Mesenchymal stem cell (in vitro differentiated cells and primary cell): ENCODE measurements at regions not wholly inside any gene's neighbourhood (a gene's known extent, or its start where the extent isn't known, plus 50 kb on each side); places are given as distances from the start of the nearest gene placed in this dataset.

ENCODE experiments used
- DNase-seq: peaks from one replicate; pipeline ENCODE4 v3.0.0-alpha.2; 2013
- H2AFZ ChIP-seq: one replicate; pipeline ENCODE4 v1.6.1; 2013; ENCODE audit warnings: low read depth, mild to moderate bottlenecking, control low read depth, inconsistent platforms, low read length, moderate library complexity
- H2AK5ac ChIP-seq: 2 replicates; pipeline ENCODE4 v1.6.1; 2013; ENCODE audit warnings: low read length, moderate library complexity, mild to moderate bottlenecking, inconsistent platforms; ENCODE audit not compliant: severe bottlenecking
- H2BK120ac ChIP-seq: one replicate; pipeline ENCODE4 v1.6.1; 2013; ENCODE audit warnings: low read depth, mild to moderate bottlenecking, inconsistent platforms, low read length, moderate library complexity
- H2BK12ac ChIP-seq, 2 experiments: one replicate each; pipeline ENCODE4 v1.6.1; 2013; ENCODE audit warnings: inconsistent platforms in 2 of 2, low read length in 2 of 2, mild to moderate bottlenecking in 2 of 2, moderate library complexity in 2 of 2, control low read depth in 1 of 2
- H2BK15ac ChIP-seq: one replicate; pipeline ENCODE4 v1.6.1; 2013; ENCODE audit warnings: mild to moderate bottlenecking, low read depth, inconsistent platforms; ENCODE audit not compliant: poor library complexity, severe bottlenecking
- H2BK5ac ChIP-seq: 2 replicates; pipeline ENCODE4 v1.6.1; 2013; ENCODE audit warnings: low read depth, mild to moderate bottlenecking, low read length, control low read depth, inconsistent platforms; ENCODE audit not compliant: poor library complexity, severe bottlenecking
- H3K14ac ChIP-seq, 2 experiments: one replicate each; pipeline ENCODE4 v1.6.1; 2013; ENCODE audit warnings: inconsistent platforms in 2 of 2, low read length in 2 of 2, control low read depth in 1 of 2, mild to moderate bottlenecking in 1 of 2, moderate library complexity in 1 of 2
- H3K18ac ChIP-seq, 2 experiments: one replicate each; pipeline ENCODE4 v1.6.1; 2013; ENCODE audit warnings: inconsistent platforms in 2 of 2, low read length in 2 of 2, control low read depth in 1 of 2, low read depth in 1 of 2, mild to moderate bottlenecking in 1 of 2
- H3K23ac ChIP-seq, 2 experiments: one replicate each; pipeline ENCODE4 v1.6.1; 2013; ENCODE audit warnings: inconsistent platforms in 2 of 2, low read length in 2 of 2, mild to moderate bottlenecking in 2 of 2, moderate library complexity in 2 of 2, control low read depth in 1 of 2
- H3K27ac ChIP-seq: 2 replicates; pipeline ENCODE4 v1.5.1; 2013; ENCODE audit warnings: mild to moderate bottlenecking, moderate library complexity, low read length, control low read depth, inconsistent platforms; ENCODE audit not compliant: poor library complexity, severe bottlenecking
- H3K27me3 ChIP-seq, 2 experiments: 2 replicates each; pipeline versions ENCODE4 v1.6.1 to v1.7.0; 2013; ENCODE audit warnings: low read length in 2 of 2, mild to moderate bottlenecking in 2 of 2, moderate library complexity in 2 of 2, control low read depth in 1 of 2, inconsistent platforms in 1 of 2; ENCODE audit not compliant: control insufficient read depth in 1 of 2, insufficient read depth in 1 of 2
- H3K36me3 ChIP-seq, 2 experiments: 2 replicates each; pipeline versions ENCODE4 v1.6.1 to v1.7.0; 2013; ENCODE audit warnings: low read length in 2 of 2, control low read depth in 1 of 2, inconsistent platforms in 1 of 2, low read depth in 1 of 2, mild to moderate bottlenecking in 1 of 2; ENCODE audit not compliant: insufficient read depth in 2 of 2, control insufficient read depth in 1 of 2
- H3K4ac ChIP-seq, 2 experiments: one replicate each; pipeline ENCODE4 v1.6.1; 2013; ENCODE audit warnings: inconsistent platforms in 2 of 2, low read length in 2 of 2, mild to moderate bottlenecking in 2 of 2, moderate library complexity in 2 of 2, control low read depth in 1 of 2, low read depth in 1 of 2
- H3K4me1 ChIP-seq: 2 replicates; pipeline ENCODE4 v1.6.1; 2013; ENCODE audit warnings: low read depth, low read length, control low read depth; ENCODE audit not compliant: control insufficient read depth, insufficient read depth
- H3K4me2 ChIP-seq: 2 replicates; pipeline ENCODE4 v1.6.1; 2013; ENCODE audit warnings: low read length, mild to moderate bottlenecking, inconsistent platforms; ENCODE audit not compliant: poor library complexity, severe bottlenecking
- H3K4me3 ChIP-seq, 2 experiments: 2 replicates each; pipeline versions ENCODE4 v1.5.1 to v1.7.0; 2013; ENCODE audit warnings: low read length in 2 of 2, mild to moderate bottlenecking in 2 of 2, control low read depth in 1 of 2, low read depth in 1 of 2; ENCODE audit not compliant: insufficient read depth in 1 of 2
- H3K79me1 ChIP-seq: replicated peaks from 2 replicates; pipeline ENCODE4 v1.6.1; 2013; ENCODE audit warnings: mild to moderate bottlenecking, control low read depth, low read length, inconsistent platforms; ENCODE audit not compliant: poor library complexity, severe bottlenecking
- H3K9ac ChIP-seq: 2 replicates; pipeline ENCODE4 v1.7.0; 2013; ENCODE audit warnings: mild to moderate bottlenecking, low read length, moderate library complexity
- H3K9me3 ChIP-seq: 2 replicates; pipeline ENCODE4 v1.7.0; 2013; ENCODE audit warnings: mild to moderate bottlenecking, low read length; ENCODE audit not compliant: control insufficient read depth
- H4K8ac ChIP-seq: one replicate; pipeline ENCODE4 v1.6.1; 2013; ENCODE audit warnings: inconsistent platforms, mild to moderate bottlenecking, low read length, moderate library complexity
- H4K91ac ChIP-seq: one replicate; pipeline ENCODE4 v1.6.1; 2013; ENCODE audit warnings: mild to moderate bottlenecking, low read length, inconsistent platforms
- WGBS: methylation state at CpG from one replicate; pipeline ENCODE4 v1.1.7; 2013; ENCODE audit warnings: mixed read lengths; 5-methylcytosine and 5-hydroxymethylcytosine counted together

GRCh38 chr1:5231541-5232315 lies 577.3 kb downstream of the AJAP1 start:
- H3K4me2 ChIP-seq, result no peak overlapping the region
- no peak overlapping the region for H4K8ac ChIP-seq
- DNase-seq, result no peak
- peaks cover 21% of the 10 kb centered on the region for H3K9me3 ChIP-seq
- H3K79me1 ChIP-seq, result no peaks in the 10 kb centered on the region
- no peak overlapping the region for H2BK15ac ChIP-seq
- no peak overlapping the region for H3K14ac ChIP-seq
- H2AFZ ChIP-seq, result no peak overlapping the region
- no peak overlapping the region for H2BK12ac ChIP-seq
- H3K4me1 ChIP-seq, result no peaks in the 10 kb centered on the region
- no peak overlapping the region for H2BK5ac ChIP-seq
- no peaks in the 10 kb centered on the region for H3K36me3 ChIP-seq
- no peak overlapping the region for H3K27ac ChIP-seq
- no peak overlapping the region for H2AK5ac ChIP-seq
- no peak overlapping the region for H3K9ac ChIP-seq
- no peak overlapping the region for H4K91ac ChIP-seq
- H3K23ac ChIP-seq, result no peak overlapping the region
- no peak overlapping the region for H3K4me3 ChIP-seq
- H3K27me3 ChIP-seq, result no peaks in the 10 kb centered on the region
- H3K4ac ChIP-seq, result no peak overlapping the region
- WGBS, result 56% methylated on average over 1 of the region's 2 CpGs
- H2BK120ac ChIP-seq, result no peak overlapping the region
- H3K18ac ChIP-seq, result no peak overlapping the region

- Histone ChIP-seq H3K4me3 (no peak overlapping the region), H4K8ac (no peak overlapping the region), H3K18ac (no peak overlapping the region), H4K91ac (no peak overlapping the region), H3K36me3 (no peaks in the 10 kb centered on the region), H3K9me3 (peaks cover 7% of the 10 kb centered on the region), H2AK5ac (no peak overlapping the region), H3K9ac (no peak overlapping the region), H2BK12ac (no peak overlapping the region), H2AFZ (no peak overlapping the region), H2BK15ac (no peak overlapping the region), H3K27ac (no peak overlapping the region), H3K4ac (no peak overlapping the region), H3K14ac (no peak overlapping the region), H3K4me1 (no peaks in the 10 kb centered on the region), H3K4me2 (no peak overlapping the region), H3K27me3 (no peaks in the 10 kb centered on the region), H3K23ac (no peak overlapping the region), H2BK120ac (no peak overlapping the region), H3K79me1 (no peaks in the 10 kb centered on the region), H2BK5ac (no peak overlapping the region)
- WGBS, result 64% methylated on average over 6 of the region's 8 CpGs
- DNase-seq, result no peak
Measured at GRCh38 chr1:5227114-5227513, 572.7 kb downstream of the AJAP1 start.

GRCh38 chr1:5225707-5226704 lies 571.6 kb downstream of the AJAP1 start:
- 48% methylated on average over 17 of the region's 20 CpGs for WGBS
- no peak overlapping the region for H2AK5ac ChIP-seq
- no peak overlapping the region for H2BK12ac ChIP-seq

GRCh38 chr1:5223206-5223605 lies 568.8 kb downstream of the AJAP1 start:
- Histone ChIP-seq H3K4me1 (no peaks in the 10 kb centered on the region), H3K79me1 (no peaks in the 10 kb centered on the region), H2BK120ac (no peak overlapping the region), H2AK5ac (no peak overlapping the region), H3K4me2 (no peak overlapping the region), H3K4ac (no peak overlapping the region), H3K4me3 (no peak overlapping the region), H2BK12ac (no peak overlapping the region), H4K8ac (no peak overlapping the region), H3K9ac (no peak overlapping the region), H3K36me3 (no peaks in the 10 kb centered on the region), H3K14ac (no peak overlapping the region), H4K91ac (no peak overlapping the region), H3K27ac (no peak overlapping the region), H3K9me3 (peaks cover 5% of the 10 kb centered on the region), H2BK15ac (no peak overlapping the region), H2AFZ (no peak overlapping the region), H2BK5ac (no peak overlapping the region), H3K27me3 (no peaks in the 10 kb centered on the region), H3K23ac (no peak overlapping the region), H3K18ac (no peak overlapping the region)
- WGBS, result 94% methylated on average over 4 of the region's 4 CpGs
- no peak for DNase-seq

More at GRCh38 chr1:5225707-5226704, 571.6 kb downstream of the AJAP1 start:
- H2AFZ ChIP-seq, result no peak overlapping the region
- no peak overlapping the region for H3K9ac ChIP-seq
- no peak overlapping the region for H4K91ac ChIP-seq
- H3K4me1 ChIP-seq, result no peaks in the 10 kb centered on the region
- no peaks in the 10 kb centered on the region for H3K27me3 ChIP-seq
- H3K4me2 ChIP-seq, result no peak overlapping the region
- H2BK15ac ChIP-seq, result no peak overlapping the region
- no peaks in the 10 kb centered on the region for H3K79me1 ChIP-seq
- no peak overlapping the region for H3K14ac ChIP-seq
- no peak for DNase-seq
- H3K18ac ChIP-seq, result no peak overlapping the region
- no peak overlapping the region for H2BK5ac ChIP-seq
- H3K23ac ChIP-seq, result no peak overlapping the region
- H3K27ac ChIP-seq, result no peak overlapping the region
- H2BK120ac ChIP-seq, result no peak overlapping the region
- H3K4me3 ChIP-seq, result no peak overlapping the region
- no peak overlapping the region for H3K4ac ChIP-seq
- H3K9me3 ChIP-seq, result peaks cover 4% of the 10 kb centered on the region
- no peak overlapping the region for H4K8ac ChIP-seq
- no peaks in the 10 kb centered on the region for H3K36me3 ChIP-seq
